Umbilical cord (tissue), 1 donor: ENCODE measurements at regions not wholly inside any gene's neighbourhood (a gene's known extent, or its start where the extent isn't known, plus 50 kb on each side); places are given as distances from the start of the nearest gene placed in this dataset.
A peak's percentile ranks its signal among the peaks of the same experiment; 100 is the strongest.

Experiments
- DNase-seq: peaks from one replicate; pipeline ENCODE4 v3.0.0-alpha.2; 2015; ENCODE audit warnings: low spot score

- DNase-seq: peak; percentile 23
Observed at GRCh38 chr17:69717214-69717613, 302.7 kb downstream of the MAP2K6 start.

GRCh38 chr17:69717819-69718218, 303.3 kb downstream of the MAP2K6 start:
- no peak for DNase-seq

GRCh38 chr17:69719474-69720048, 305.1 kb downstream of the MAP2K6 start:
- no peak for DNase-seq

GRCh38 chr17:69722518-69722917, 308.0 kb downstream of the MAP2K6 start:
- DNase-seq: no peak

- no peak for DNase-seq
Observed at GRCh38 chr17:69723316-69723715, 308.8 kb downstream of the MAP2K6 start.

- no peak for DNase-seq
Observed at GRCh38 chr17:69723741-69724140, 309.2 kb downstream of the MAP2K6 start.

GRCh38 chr17:69724238-69724637, 309.7 kb downstream of the MAP2K6 start:
- no peak for DNase-seq

GRCh38 chr17:69725146-69725545, 310.6 kb downstream of the MAP2K6 start:
- no peak for DNase-seq

GRCh38 chr17:69728816-69729215, 314.3 kb downstream of the MAP2K6 start:
- DNase-seq: no peak

GRCh38 chr17:69729944-69730343, 315.4 kb downstream of the MAP2K6 start:
- no peak for DNase-seq

GRCh38 chr17:69732272-69732918, 317.9 kb downstream of the MAP2K6 start:
- no peak for DNase-seq

- peak; percentile 69 for DNase-seq
Observed at GRCh38 chr17:69733171-69734012, 318.9 kb downstream of the MAP2K6 start.

GRCh38 chr17:69734656-69735055, 320.2 kb downstream of the MAP2K6 start:
- DNase-seq: no peak

- DNase-seq: no peak
Observed at GRCh38 chr17:69735285-69735684, 320.8 kb downstream of the MAP2K6 start.

- DNase-seq: no peak
Observed at GRCh38 chr17:69743091-69743490, 328.6 kb downstream of the MAP2K6 start.

GRCh38 chr17:69744512-69745070, 330.1 kb downstream of the MAP2K6 start:
- DNase-seq: no peak

GRCh38 chr17:69749911-69750310, 325.1 kb upstream of the KCNJ16 start:
- DNase-seq: no peak

GRCh38 chr17:69757688-69758430, 317.2 kb upstream of the KCNJ16 start:
- DNase-seq: no peak

- no peak for DNase-seq
Observed at GRCh38 chr17:69760562-69760961, 314.5 kb upstream of the KCNJ16 start.

- DNase-seq: no peak
Observed at GRCh38 chr17:69761011-69761410, 314.0 kb upstream of the KCNJ16 start.

GRCh38 chr17:69761767-69762321, 313.2 kb upstream of the KCNJ16 start:
- DNase-seq: no peak
